Parathyroid adenoma (tissue), 2 donors: ENCODE measurements at regions not wholly inside any gene's neighbourhood (a gene's known extent, or its start where the extent isn't known, plus 50 kb on each side); places are given as distances from the start of the nearest gene placed in this dataset.

Experiments used
- H2AFZ ChIP-seq: fragments of 300-600 bp; sonication (generic); one replicate; pipeline ENCODE4 v1.7.0; 2017; ENCODE audit warnings: antibody characterized with exemption, mild to moderate bottlenecking
- H3K27ac ChIP-seq: fragments of 300-600 bp; sonication (generic); one replicate; pipeline ENCODE4 v1.7.0; 2017
- H3K27me3 ChIP-seq: fragments of 300-600 bp; sonication (generic); one replicate; pipeline ENCODE4 v1.7.0; 2017; ENCODE audit warnings: low read length; ENCODE audit not compliant: control insufficient read depth, insufficient read depth
- H3K36me3 ChIP-seq: fragments of 300-600 bp; sonication (generic); one replicate; pipeline ENCODE4 v1.7.0; 2017; ENCODE audit warnings: low read length; ENCODE audit not compliant: control insufficient read depth, insufficient read depth
- H3K4me1 ChIP-seq: fragments of 300-600 bp; sonication (generic); one replicate; pipeline ENCODE4 v1.7.0; 2017; ENCODE audit warnings: control low read depth
- H3K4me2 ChIP-seq: fragments of 300-600 bp; sonication (generic); one replicate; pipeline ENCODE4 v1.7.0; 2017; ENCODE audit warnings: low read length
- H3K4me3 ChIP-seq: fragments of 300-600 bp; sonication (generic); one replicate; pipeline ENCODE4 v1.7.0; 2017; ENCODE audit warnings: low read depth, low read length
- H3K79me2 ChIP-seq: fragments of 300-600 bp; sonication (generic); one replicate; pipeline ENCODE4 v1.7.0; 2017; ENCODE audit warnings: control low read depth
- H3K9ac ChIP-seq: fragments of 300-600 bp; sonication (generic); one replicate; pipeline ENCODE4 v1.7.0; 2017; ENCODE audit warnings: mild to moderate bottlenecking
- H3K9me3 ChIP-seq: fragments of 300-600 bp; sonication (generic); one replicate; pipeline ENCODE4 v1.7.0; 2017; ENCODE audit warnings: low read length; ENCODE audit not compliant: control insufficient read depth
- CTCF ChIP-seq: fragments of 300-600 bp; sonication (generic); IDR thresholded peaks from one replicate; pipeline ENCODE4 v1.7.0; 2017; ENCODE audit warnings: antibody characterized with exemption, mild to moderate bottlenecking
- donor health status: primary hyperparathyroidism.

GRCh38 chr1:168811176-168811575 lies 82.2 kb upstream of the DPT start:
- Histone ChIP-seq H3K36me3 (no peaks in the 10 kb centered on the region), H3K4me2 (no peak overlapping the region), H3K9me3 (no peaks in the 10 kb centered on the region), H3K9ac (no peak overlapping the region), H3K27ac (no peak overlapping the region), H3K79me2 (no peaks in the 10 kb centered on the region), H3K4me3 (no peak overlapping the region), H2AFZ (no peak overlapping the region), H3K27me3 (no peaks in the 10 kb centered on the region), H3K4me1 (no peaks in the 10 kb centered on the region)
- no peak for TF ChIP-seq CTCF

GRCh38 chr1:168819668-168820067 lies 90.7 kb upstream of the DPT start:
- H2AFZ ChIP-seq = no peak overlapping the region
- H3K27ac ChIP-seq = no peak overlapping the region
- H3K4me1 ChIP-seq = no peaks in the 10 kb centered on the region
- no peak overlapping the region for H3K4me2 ChIP-seq
- H3K9me3 ChIP-seq = no peaks in the 10 kb centered on the region
- no peak for TF ChIP-seq CTCF
- H3K9ac ChIP-seq = no peak overlapping the region
- H3K27me3 ChIP-seq = no peaks in the 10 kb centered on the region
- no peak overlapping the region for H3K4me3 ChIP-seq
- H3K36me3 ChIP-seq = no peaks in the 10 kb centered on the region
- no peaks in the 10 kb centered on the region for H3K79me2 ChIP-seq

- TF ChIP-seq CTCF = no peak
- Histone ChIP-seq H3K9me3 (no peaks in the 10 kb centered on the region), H3K27me3 (no peaks in the 10 kb centered on the region), H3K27ac (no peak overlapping the region), H3K9ac (no peak overlapping the region), H3K4me3 (no peak overlapping the region), H3K36me3 (no peaks in the 10 kb centered on the region), H3K4me1 (no peaks in the 10 kb centered on the region), H3K79me2 (no peaks in the 10 kb centered on the region), H3K4me2 (no peak overlapping the region), H2AFZ (no peak overlapping the region)
These were observed 92.4 kb upstream of the DPT start for GRCh38 chr1:168821434-168821833.

- H3K9ac ChIP-seq = no peak overlapping the region
- no peak overlapping the region for H3K27ac ChIP-seq
- H3K9me3 ChIP-seq = no peaks in the 10 kb centered on the region
- H3K36me3 ChIP-seq = no peaks in the 10 kb centered on the region
- H3K4me3 ChIP-seq = no peak overlapping the region
- H2AFZ ChIP-seq = no peak overlapping the region
- H3K4me2 ChIP-seq = no peak overlapping the region
- H3K79me2 ChIP-seq = no peaks in the 10 kb centered on the region
- no peak for TF ChIP-seq CTCF
- no peaks in the 10 kb centered on the region for H3K4me1 ChIP-seq
- no peaks in the 10 kb centered on the region for H3K27me3 ChIP-seq
These were observed 93.9 kb upstream of the DPT start for GRCh38 chr1:168822911-168823310.

- no peak for TF ChIP-seq CTCF
- Histone ChIP-seq H3K79me2 (no peaks in the 10 kb centered on the region), H3K4me3 (no peak overlapping the region), H3K4me2 (no peak overlapping the region), H3K9me3 (no peaks in the 10 kb centered on the region), H3K27ac (no peak overlapping the region), H2AFZ (no peak overlapping the region), H3K36me3 (no peaks in the 10 kb centered on the region), H3K27me3 (no peaks in the 10 kb centered on the region), H3K4me1 (no peaks in the 10 kb centered on the region), H3K9ac (no peak overlapping the region)
These were observed 95.0 kb upstream of the DPT start for GRCh38 chr1:168823988-168824387.
